Hematopoietic multipotent progenitor cell treated with erythropoietin and hydrocortisone succinate and interleukin-3 and kit ligand, for 6 days (in vitro differentiated cells): ENCODE measurements at regions not wholly inside any gene's neighbourhood (a gene's known extent, or its start where the extent isn't known, plus 50 kb on each side); places are given as distances from the start of the nearest gene placed in this dataset.
"Not testable (repeated sequence)": the region's sequence is repeated elsewhere in the genome, so short reads cannot be mapped to it uniquely, and the experiment has no call there.

Experiments
- DNase-seq: peaks from one replicate; pipeline ENCODE4 v3.0.0-alpha.2; 2015

DNA sequence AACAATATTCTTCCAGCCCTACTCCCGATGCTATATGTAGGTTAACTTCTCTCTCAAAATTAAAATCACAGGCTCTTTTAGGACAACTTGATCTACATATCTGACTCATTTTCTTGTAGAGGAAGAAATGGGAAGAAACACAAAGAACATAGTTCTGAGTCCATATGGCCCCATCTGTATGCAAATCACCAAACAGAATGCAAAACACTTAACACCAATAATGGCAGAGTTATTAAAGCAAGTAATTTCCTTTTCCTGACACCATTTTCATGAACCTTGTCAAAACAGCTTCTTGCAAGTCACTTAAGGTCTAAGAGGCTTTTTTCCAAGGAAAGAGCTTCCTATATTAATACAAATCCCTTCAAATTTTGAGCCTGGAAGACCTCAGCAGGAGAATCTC is 300.4 kb upstream of the CLEC14A start:
- DNase-seq, result no peak

DNA sequence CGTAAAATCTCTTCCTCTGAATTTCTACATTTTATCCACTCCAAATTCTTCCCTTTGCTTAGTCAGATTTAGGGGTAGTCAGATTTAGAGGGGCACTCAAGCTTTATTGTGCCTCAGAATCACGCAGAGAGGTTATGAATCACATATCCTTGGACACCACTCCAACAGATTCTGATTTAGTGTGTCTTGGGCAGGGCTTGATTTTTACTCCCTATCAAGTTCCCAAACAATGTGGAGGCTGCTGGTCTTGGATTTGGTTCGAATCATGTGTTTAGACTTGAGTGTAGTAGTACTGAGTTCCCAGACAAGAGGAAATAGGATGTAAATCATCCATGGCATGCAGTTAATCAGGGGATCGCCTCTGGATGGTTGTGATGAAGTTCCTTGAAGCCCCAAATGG is 298.1 kb upstream of the CLEC14A start:
- no peak for DNase-seq

DNA sequence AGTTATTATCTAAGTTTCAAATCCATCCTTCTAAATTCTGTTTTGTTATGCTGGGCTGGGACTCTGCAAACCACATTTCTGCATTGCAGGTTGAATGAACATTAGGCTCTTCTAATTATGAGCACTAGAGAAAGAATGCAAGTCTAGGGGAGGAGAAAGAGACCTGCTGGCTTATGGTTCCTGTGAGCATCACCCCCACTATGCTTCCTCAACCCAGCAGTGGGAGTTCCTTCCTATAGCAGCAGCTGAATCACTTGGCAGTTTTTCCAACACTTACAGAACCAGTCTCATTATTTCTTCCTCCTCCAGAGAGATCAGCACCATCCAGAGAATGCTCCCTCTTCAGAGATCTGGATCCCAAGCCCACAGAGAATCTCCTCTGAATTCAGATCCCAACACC is 297.7 kb upstream of the CLEC14A start:
- DNase-seq, result no peak

DNA sequence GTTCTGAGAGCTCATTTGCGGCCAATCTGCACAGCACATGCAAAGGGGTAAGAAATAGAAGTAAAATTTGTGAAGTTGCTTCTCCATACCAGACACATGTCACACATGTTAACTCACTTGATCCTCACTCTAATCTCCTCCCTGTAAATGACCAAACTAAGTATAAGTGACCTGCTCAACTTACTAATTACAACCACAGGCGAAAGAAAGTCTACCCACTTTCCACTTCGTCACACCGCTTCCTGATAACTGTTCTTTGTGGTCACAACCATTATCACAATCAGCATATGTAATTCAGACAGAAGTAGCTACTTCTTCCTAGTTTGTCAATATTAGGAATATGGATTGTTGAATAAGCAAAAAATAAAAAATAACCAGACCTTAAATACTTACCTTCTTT is 293.7 kb upstream of the CLEC14A start:
- DNase-seq, result peak; percentile 39

DNA sequence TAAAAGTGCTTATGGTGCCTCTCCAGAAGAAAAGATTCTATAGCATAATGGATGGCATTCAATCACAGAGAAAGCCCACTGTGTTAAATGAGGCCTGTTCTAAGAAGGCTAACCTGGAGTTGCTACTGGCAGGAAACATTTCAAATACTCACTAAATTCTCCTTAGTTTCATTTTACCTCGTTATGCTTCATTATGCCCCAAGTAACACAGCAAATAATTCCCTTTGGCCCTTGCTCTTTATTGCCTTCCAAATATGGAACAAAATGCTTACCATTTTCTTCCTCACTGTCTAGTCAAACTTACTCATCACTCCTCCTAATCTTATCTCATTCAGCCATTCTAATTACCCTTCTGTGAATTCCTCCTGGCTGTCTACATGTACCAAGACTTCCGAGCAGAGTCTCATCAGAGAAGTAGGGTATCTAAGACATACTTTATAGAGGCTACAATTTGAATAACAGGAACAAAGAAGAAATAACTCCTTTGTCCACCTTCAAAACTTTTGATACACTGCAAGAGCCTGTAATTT is 292.1 kb upstream of the CLEC14A start:
- no peak for DNase-seq

DNA sequence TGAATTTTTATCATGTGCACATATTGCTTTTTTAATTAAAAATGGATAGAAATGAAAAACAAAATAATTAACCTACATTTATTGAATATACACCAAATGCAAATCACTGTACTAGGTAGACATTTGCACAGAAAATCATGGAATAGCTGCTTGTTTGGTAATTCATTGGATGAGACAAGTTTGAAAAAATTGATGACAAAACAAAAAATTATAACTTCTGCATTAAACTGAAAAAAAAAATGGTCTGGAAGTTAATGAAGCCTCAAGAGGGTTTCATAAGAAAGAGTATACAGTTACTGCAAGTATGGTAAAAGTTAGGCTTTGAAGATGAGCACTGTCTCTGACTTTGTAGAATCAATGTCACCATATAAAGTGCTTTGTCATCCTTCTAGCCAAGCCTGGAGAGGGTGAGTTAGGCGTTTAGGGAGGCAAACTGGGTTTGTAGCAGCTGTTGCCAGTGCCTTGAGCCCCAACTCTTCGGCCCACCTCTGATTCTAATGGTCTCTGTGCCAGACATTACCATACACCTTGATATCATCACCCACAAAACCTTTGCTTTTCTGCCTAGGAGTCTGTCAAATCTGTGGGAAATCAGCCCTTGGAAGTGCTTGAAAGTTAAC is 291.1 kb upstream of the CLEC14A start:
- no peak for DNase-seq

DNA sequence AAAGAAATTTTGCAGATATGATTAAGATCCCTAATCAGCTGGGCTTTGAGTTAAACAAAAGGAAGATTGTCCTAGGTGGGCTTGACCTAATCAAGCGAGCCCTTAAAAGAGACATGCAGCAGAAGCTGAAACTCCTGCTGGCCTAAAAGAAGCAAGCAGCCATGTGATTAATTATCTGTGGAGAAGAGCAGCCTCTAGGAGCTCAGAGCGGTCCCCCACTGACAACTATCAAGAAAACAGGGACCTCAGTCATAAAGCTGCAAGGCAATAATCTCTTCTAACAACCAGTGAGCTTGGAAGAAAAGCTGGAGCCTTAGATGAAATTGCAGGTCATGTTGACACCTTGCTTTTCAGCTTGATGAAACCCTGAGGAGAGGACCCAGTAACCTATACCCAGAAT is 288.9 kb upstream of the CLEC14A start:
- DNase-seq, result no peak

DNA sequence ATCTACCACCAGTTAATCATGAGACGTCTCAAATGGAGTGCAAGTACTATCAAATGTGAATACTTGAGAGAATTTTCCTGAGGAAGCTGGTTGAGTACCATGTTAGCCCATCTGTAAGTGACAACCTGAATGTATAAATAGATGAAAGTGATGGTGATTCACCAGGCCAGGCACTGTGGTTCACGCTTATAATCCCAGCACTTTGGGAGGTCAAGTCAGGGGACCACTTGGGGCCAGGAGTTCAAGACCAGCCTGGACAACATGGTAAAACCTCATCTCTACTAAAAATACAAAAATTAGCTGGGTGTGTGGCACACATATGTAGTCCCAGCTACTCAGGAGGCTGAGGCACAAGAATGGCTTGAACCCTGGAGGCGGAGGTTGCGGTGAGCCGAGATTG is 288.0 kb upstream of the CLEC14A start:
- DNase-seq, result not testable (repeated sequence)

DNA sequence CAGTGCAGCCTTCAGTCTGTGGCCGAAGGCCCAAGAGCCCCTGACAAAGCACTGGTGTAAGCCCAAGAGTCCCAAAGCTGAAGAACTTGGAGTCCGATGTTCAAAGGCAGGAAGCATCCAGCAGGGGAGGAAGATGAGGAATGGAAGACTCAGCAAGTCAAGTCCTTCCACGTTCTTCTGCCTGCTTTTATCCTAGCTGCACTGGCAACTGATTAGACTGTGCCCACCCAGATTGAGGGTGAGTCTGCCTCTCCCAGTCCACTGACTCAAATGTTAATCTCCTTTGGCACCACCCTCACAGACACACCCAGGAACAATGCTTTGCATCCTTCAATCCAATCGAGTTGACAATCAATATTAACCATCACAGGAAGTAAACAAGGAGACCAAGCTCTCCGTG is 282.2 kb upstream of the CLEC14A start:
- DNase-seq, result not testable (repeated sequence)

DNA sequence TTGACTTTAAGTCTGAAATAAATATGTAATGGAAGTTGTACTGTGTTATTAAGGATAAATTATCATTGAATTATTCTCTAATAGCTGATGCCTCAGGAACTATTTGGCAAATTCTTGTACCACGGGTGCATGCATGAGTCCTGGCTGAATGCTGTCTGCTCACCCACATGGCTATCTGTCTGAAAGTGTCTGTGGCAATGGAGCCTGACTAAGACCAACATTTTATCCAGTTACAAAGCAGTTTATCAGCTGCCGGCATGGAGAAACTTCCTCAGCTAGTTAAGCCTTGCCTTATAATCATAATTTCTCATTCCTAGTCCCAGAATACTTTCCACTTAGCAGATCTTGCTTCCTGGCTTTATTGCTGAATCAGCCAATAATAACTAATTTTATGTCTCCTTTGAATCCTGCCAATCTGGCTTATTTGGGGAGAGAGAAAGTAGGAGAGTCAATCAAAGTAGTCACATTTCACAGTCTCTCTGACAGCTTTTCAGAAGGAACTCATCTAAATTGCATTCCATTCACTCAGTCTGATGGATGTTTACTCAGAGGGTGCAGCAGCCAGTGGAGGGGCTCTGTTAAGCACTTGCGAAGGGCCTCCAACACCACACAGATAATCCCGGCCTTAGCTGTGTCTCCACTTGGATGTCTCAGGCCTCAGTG is 280.6 kb upstream of the CLEC14A start:
- DNase-seq, result no peak

DNA sequence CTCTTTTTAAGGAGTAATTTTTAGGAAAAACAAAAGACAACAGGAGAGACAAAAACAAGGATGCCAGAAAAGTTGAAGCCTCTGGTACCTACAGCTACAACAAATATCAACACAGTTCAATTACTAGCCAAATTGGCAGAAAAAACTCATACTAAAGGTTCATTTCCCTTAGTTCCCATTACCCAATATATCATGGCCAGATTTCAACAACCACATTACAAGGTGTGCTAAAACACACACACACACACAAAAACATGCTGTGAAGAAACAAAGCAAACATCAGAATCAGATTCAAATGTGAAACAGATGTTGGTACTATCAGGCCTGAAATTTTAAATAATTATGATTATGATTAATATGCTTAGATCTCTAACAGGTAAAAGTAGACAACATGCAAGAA is 272.7 kb upstream of the CLEC14A start:
- DNase-seq, result no peak

DNA sequence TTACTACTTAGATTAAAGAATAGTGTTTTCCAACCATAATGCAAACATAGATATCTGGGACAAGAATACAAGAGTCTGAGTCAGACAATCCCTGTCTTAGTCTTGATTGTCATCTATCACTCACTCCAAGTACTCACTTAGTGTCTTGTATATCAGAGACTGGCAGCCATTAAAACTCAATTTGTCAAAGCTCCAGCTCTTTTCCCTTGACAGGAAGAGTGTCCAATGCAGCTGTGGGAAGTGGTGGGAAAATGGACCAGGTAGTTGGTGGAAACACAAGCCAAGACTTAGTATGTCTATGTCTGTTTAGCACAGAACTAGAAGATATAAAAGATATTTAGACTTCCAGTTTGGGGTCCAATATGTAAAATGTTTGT is 271.6 kb upstream of the CLEC14A start:
- DNase-seq, result no peak

DNA sequence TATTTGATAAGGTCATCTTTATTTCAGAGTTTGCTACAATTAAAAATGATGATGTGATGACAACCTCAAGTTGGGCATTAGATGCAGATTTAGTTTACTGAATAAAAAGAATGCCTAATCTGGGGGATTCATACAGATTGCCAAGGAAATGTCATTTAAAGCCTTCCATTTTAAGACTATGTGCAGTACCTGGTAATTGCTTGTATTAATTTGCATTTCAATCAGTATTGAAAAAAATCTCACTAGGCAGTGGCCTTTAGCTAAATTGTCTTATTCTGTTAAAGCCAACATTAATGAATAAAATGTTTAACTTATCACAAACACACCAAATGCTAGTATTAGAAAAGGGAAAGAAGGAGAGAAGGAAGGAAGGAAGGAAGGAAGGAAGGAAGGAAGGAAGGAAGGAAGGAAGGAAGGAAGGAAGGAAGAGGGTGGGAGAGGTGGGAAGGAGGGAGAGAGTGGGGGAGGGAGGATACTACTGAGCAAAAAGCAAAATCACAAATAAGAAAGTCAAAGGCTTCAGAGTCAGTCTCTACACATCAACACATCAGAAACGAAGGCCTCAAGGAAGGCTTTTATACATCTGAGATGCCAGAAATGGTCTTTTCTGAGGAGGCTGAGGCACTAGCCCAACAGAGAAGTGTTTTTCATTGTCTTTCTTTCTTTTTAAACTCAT is 271.1 kb upstream of the CLEC14A start:
- no peak for DNase-seq

DNA sequence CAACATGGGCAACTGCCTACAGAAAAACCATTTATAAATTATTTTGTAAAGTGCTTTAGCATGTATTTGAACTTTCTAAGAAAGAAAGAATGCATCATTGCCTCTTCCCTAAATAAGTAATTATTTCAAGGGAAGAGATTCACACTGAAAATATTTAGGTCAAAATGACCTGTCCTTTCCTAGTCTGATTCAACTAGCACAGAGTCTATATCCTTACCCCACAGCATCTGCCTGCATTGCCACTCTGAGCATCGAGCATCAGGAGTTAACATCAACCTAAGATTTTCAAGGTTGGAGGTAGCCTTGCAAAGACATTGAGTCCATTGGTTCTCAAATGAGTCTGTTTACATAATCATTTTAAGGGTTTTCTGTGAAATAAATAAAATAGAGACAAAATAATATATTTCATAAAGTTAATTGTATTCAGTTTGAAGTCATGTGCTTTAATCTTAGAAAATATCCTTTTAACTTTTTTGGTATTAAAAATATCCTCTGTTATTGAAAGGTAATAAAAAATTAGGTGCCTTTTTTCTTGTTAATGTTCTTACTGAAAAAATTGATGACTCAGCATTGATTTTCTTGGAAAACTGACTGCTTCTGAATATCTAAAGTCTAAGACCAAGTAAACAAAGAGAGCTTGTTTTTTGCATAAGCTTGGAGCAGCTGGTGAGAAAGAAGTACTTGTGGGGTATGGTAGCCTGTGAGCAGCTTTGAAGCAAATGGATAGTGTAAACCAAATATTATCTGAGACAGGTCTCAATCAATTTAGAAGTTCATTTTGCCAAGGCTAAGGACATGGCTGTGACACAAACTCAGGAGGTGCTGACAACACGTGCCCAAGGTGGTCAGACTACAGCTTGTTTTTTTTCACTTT is 269.0 kb upstream of the CLEC14A start:
- no peak for DNase-seq

DNA sequence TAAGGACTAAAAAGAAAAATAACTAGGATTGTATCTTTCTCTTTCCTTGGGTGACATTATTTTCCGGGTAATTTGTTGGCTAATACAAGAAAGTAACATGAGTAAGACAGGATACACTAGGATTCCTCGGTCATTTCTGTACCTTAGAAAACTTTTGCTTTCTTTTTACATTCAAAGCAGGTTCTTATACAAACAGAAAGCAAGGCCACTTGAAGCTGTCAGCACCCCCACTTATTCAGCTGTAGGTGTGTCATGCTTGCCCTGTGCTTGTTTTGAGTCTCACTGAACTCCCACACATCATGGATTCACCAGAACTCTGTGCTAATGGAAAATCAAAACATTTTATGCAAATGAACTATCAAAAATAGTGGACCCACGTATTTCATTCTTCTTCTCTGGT is 266.8 kb upstream of the CLEC14A start:
- DNase-seq, result no peak

DNA sequence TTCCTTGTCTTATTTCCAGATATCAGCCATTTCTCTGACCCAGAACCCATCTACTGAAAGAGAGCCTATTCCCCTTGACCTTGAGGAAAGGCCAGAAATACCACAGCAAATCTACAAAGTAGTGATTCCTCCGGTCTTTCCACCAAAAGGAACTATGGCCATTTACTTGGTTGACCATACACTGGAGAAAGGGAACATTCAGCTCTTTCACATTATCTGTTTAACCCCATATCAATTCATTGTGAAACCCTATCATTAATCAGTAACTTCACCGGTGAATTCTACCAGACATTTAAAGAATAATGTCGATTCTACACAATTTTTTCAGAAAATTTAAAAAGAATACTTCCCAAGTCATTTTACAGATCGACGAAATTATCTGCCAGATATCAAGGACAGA is 265.7 kb upstream of the CLEC14A start:
- no peak for DNase-seq

DNA sequence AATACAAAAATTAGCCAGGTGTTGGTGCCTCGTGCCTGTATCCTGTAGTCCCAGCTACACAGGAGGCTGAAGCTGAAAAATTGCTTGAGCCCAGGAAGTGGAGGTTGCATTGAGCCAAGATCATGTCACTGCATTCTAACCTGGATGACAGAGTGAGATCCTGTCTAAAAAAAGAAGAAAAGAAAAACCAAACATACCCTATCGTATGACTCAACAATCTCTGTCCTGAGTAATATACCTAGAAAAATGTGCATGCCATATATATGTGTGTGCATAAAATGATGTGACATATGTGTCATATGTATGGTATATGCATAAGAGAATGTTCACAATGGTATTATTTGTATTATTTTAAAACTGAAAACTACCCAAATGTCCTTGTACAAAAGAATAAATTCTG is 261.5 kb upstream of the CLEC14A start:
- no peak for DNase-seq

DNA sequence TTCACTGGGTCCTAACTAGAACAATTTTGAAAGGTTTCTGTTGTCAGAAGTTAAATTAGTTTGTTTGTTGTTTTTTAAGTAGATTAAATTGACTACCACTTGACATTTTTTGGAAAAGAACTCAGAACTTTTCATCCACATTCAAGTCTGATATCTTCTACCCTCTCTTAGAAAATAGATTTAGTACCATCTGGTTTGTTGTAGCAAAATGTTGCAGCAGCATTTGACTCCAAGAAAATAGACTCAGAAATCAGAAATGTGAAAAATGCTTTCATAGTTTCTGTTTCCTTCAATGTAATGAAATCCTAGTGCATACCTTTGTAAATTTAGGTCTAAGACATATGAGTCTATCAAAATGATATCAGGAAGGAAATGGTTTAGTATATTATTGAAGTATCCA is 256.3 kb upstream of the CLEC14A start:
- no peak for DNase-seq

DNA sequence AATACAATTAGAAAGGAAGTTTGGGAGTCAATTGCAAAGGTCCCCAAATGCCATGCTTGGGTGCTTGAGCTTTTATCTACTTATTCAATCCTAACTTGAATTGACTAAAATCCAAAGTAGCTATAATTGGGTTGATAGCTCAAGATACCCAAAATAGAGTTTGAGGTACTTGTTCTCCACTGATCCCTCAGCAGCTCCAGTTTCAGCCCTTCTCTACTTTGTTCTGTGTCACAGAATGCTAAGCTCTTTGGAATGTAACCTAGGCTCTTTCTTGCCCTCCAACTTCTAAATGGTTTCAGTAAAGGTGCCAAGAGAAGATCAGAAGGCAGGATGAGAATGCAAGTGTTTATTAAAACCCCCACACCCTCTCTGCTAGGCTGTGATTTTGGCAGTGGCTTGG is 251.4 kb upstream of the CLEC14A start:
- no peak for DNase-seq

DNA sequence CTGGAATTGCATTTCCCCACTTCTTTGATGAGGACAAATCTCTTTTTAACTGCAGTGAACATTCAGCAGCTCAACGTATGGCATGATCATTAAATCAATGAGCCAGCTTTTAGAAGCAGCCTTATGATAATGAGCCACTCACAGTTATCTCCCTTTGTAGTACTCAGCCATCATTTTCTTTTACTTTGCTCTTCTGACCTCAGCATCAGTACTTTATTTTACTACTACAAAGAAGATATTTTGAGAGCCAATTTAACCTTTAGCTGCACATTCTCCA is 250.0 kb upstream of the CLEC14A start:
- DNase-seq, result no peak

DNA sequence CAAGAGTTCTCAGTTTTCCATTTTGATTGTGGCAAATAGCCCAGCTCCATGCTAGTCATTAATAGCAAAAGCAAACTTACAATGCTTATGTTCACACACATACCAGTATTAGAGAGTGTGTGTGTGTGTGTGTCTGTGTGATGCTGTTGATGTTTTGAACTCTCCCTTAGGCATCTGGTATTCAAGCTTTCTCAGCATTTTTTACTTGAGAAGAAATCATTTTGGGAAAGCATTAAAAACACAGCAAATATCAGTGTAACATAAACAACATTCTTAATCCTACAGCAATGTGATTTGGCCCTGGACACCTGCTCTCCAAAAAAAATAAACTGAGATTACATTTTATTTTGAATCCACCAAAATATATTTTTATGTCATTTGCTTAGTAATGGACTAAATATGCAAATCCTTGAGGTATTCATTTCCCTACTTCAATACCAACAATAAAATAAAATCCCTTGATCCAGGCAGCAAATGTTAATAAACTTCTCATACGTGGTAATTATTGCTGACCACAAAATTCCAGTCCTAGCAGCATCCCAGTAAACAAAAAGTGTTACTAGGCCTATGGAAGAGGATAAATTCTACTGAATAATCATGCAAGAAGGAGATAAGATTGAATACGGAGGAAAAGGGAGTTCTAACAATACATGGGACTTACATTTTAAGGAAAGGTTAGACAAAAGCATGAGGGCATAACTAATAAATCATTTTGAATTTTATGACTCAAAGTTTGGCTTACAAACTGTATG is 249.5 kb upstream of the CLEC14A start:
- DNase-seq, result no peak

DNA sequence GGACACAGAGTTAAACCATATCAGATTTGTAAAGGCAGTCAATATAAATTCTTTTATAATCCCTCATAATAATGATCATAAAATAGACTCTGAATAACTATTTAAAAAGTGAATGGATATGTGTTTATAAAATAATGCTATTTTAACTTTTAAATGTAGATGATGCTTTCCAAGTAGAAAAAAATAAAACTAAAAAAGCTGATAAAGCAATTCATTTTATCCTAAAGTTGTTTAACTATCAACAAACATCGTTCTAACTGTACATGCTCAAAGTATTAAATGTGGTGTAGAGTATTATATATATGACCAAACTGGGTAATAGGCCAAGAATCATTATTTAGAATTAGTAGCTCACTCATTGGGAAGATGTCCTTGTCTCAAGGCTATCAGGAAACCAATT is 248.3 kb upstream of the CLEC14A start:
- no peak for DNase-seq

DNA sequence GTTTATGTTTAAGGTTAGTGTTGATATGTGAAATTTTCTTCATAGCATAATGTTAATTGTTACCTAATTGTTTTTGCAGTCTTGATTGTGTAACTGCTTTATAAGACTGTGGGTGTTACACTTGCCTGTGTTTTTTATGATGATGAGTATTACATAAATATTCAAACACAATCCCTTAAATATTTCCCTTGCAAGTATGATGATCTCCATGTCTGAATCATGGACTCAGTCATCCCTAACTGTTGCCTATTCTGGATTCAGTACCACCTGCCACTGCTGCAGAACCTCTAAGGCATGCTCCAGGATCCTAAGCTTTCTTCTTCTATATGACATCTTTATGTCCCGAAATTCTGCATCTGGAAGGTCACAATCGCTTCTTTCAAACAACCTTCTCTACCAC is 246.3 kb upstream of the CLEC14A start:
- DNase-seq, result no peak
